VCaP (cell line): ENCODE measurements at regions not wholly inside any gene's neighbourhood (a gene's known extent, or its start where the extent isn't known, plus 50 kb on each side); places are given as distances from the start of the nearest gene placed in this dataset.
A peak's percentile ranks its signal among the peaks of the same experiment; 100 is the strongest.

Experiments used
- H3K27ac ChIP-seq: fragments of 450-650 bp; 2 replicates; pipeline ENCODE4 v1.5.1; 2017
- CTCF ChIP-seq: fragments of 450-650 bp; conservative IDR thresholded peaks from 2 replicates; pipeline ENCODE4 v1.5.1; 2017; ENCODE audit warnings: mild to moderate bottlenecking, moderate library complexity

GRCh38 chr6:169098116-169098515, 155.5 kb downstream of the THBS2 start:
- H3K27ac ChIP-seq = no peak overlapping the region
- TF ChIP-seq CTCF = no peak

- TF ChIP-seq CTCF = no peak
- H3K27ac ChIP-seq = no peak overlapping the region
Measured at GRCh38 chr6:169097381-169097959, 156.2 kb downstream of the THBS2 start.

GRCh38 chr6:169096388-169096787, 157.3 kb downstream of the THBS2 start:
- H3K27ac ChIP-seq = no peak overlapping the region
- no peak for TF ChIP-seq CTCF

GRCh38 chr6:169095153-169095552, 158.5 kb downstream of the THBS2 start:
- no peak for TF ChIP-seq CTCF
- H3K27ac ChIP-seq = no peak overlapping the region

GRCh38 chr6:169094552-169094950, 159.1 kb downstream of the THBS2 start:
- TF ChIP-seq CTCF = no peak
- H3K27ac ChIP-seq = peak overlapping the region; percentile 38

GRCh38 chr6:169093770-169094551, 159.7 kb downstream of the THBS2 start:
- TF ChIP-seq CTCF = no peak
- H3K27ac ChIP-seq = peak overlapping the region; percentile 38

GRCh38 chr6:169093066-169093723, 160.5 kb downstream of the THBS2 start:
- H3K27ac ChIP-seq = peak overlapping the region; percentile 38
- no peak for TF ChIP-seq CTCF
